GM10847 (cell line): ENCODE measurements at regions not wholly inside any gene's neighbourhood (a gene's known extent, or its start where the extent isn't known, plus 50 kb on each side); places are given as distances from the start of the nearest gene placed in this dataset.

ENCODE experiments used
- POLR2A ChIP-seq: IDR thresholded peaks from 2 replicates; pipeline ENCODE4 v1.6.1; 2011; ENCODE audit not compliant: insufficient read length; ENCODE audit errors: extremely low read depth

- TF ChIP-seq POLR2A = no peak
These were observed 50.7 kb upstream of the SPATA12 start for GRCh38 chr3:57009802-57010201.

- TF ChIP-seq POLR2A = no peak
These were observed 51.1 kb upstream of the SPATA12 start for GRCh38 chr3:57009367-57009766.

GRCh38 chr3:57007521-57008460 lies 52.7 kb upstream of the SPATA12 start:
- TF ChIP-seq POLR2A = no peak

GRCh38 chr3:57006949-57007419 lies 53.5 kb upstream of the SPATA12 start:
- TF ChIP-seq POLR2A = no peak

GRCh38 chr3:57006179-57006657 lies 54.2 kb upstream of the SPATA12 start:
- TF ChIP-seq POLR2A = no peak

GRCh38 chr3:57004229-57004628 lies 56.2 kb upstream of the SPATA12 start:
- TF ChIP-seq POLR2A = no peak

GRCh38 chr3:57003676-57004075 lies 56.8 kb upstream of the SPATA12 start:
- TF ChIP-seq POLR2A = no peak

- TF ChIP-seq POLR2A = no peak
These were observed 59.1 kb upstream of the SPATA12 start for GRCh38 chr3:57001356-57001755.

- TF ChIP-seq POLR2A = no peak
These were observed 60.5 kb upstream of the SPATA12 start for GRCh38 chr3:57000012-57000411.

- TF ChIP-seq POLR2A = no peak
These were observed 60.9 kb upstream of the SPATA12 start for GRCh38 chr3:56999547-56999946.

GRCh38 chr3:56998076-56998529 lies 62.4 kb upstream of the SPATA12 start:
- TF ChIP-seq POLR2A = no peak

- TF ChIP-seq POLR2A = no peak
These were observed 62.8 kb upstream of the SPATA12 start for GRCh38 chr3:56997675-56998074.

- TF ChIP-seq POLR2A = no peak
These were observed 63.4 kb upstream of the SPATA12 start for GRCh38 chr3:56997041-56997440.

- no peak for TF ChIP-seq POLR2A
These were observed 66.1 kb upstream of the SPATA12 start for GRCh38 chr3:56994391-56994790.

GRCh38 chr3:56990641-56991015 lies 69.8 kb upstream of the SPATA12 start:
- TF ChIP-seq POLR2A = no peak

GRCh38 chr3:56989977-56990640 lies 70.4 kb upstream of the SPATA12 start:
- no peak for TF ChIP-seq POLR2A
